Immature natural killer cell (primary cell): ENCODE measurements at regions not wholly inside any gene's neighbourhood (a gene's known extent, or its start where the extent isn't known, plus 50 kb on each side); places are given as distances from the start of the nearest gene placed in this dataset.
"Not testable (repeated sequence)": the region's sequence is repeated elsewhere in the genome, so short reads cannot be mapped to it uniquely, and the experiment has no call there.

Source experiments
- DNase-seq, 3 donors: peaks; one replicate each; pipeline ENCODE4 v3.0.0; 2022; ENCODE audit warnings: mixed read lengths in 1 of 3
- H3K27ac Mint-ChIP-seq, 6 donors: one replicate each; pipeline ENCODE4 v1.8.0; 2020; ENCODE audit warnings: mixed read lengths in 6 of 6, mild to moderate bottlenecking in 5 of 6, inconsistent platforms in 4 of 6, moderate library complexity in 3 of 6
- H3K27me3 Mint-ChIP-seq, 3 donors: one replicate each; pipeline ENCODE4 v1.8.0; 2020 to 2021; ENCODE audit warnings: low read depth in 3 of 3, mild to moderate bottlenecking in 3 of 3, mixed read lengths in 3 of 3, moderate library complexity in 3 of 3, inconsistent platforms in 1 of 3
- H3K36me3 Mint-ChIP-seq, 3 donors: one replicate each; pipeline ENCODE4 v1.8.0; 2020; ENCODE audit warnings: mixed read lengths in 3 of 3, inconsistent platforms in 2 of 3, mild to moderate bottlenecking in 2 of 3
- H3K4me1 Mint-ChIP-seq, 2 donors: one replicate each; pipeline ENCODE4 v1.8.0; 2020; ENCODE audit warnings: inconsistent platforms in 2 of 2, mild to moderate bottlenecking in 2 of 2, mixed read lengths in 2 of 2, moderate library complexity in 1 of 2
- H3K4me3 Mint-ChIP-seq, 5 donors: one replicate each; pipeline ENCODE4 v1.8.0; 2020; ENCODE audit warnings: mild to moderate bottlenecking in 5 of 5, mixed read lengths in 5 of 5, inconsistent platforms in 3 of 5, moderate library complexity in 3 of 5
- H3K9me3 Mint-ChIP-seq, 6 donors: one replicate each; pipeline ENCODE4 v1.8.0; 2020; ENCODE audit warnings: mild to moderate bottlenecking in 6 of 6, mixed read lengths in 6 of 6, inconsistent platforms in 4 of 6, moderate library complexity in 3 of 6

GRCh38 chr5:82563745-82564144, 285.6 kb upstream of the RPS23 start:
- H3K4me3 Mint-ChIP-seq: no peak overlapping the region
- H3K4me1 Mint-ChIP-seq: no peaks in the 10 kb centered on the region
- peaks cover 0 to 5% (median under 1%) of the 10 kb centered on the region in 6 donors for H3K9me3 Mint-ChIP-seq
- DNase-seq: no peak
- H3K27me3 Mint-ChIP-seq: no peaks in the 10 kb centered on the region
- no peak overlapping the region for H3K27ac Mint-ChIP-seq
- no peaks in the 10 kb centered on the region for H3K36me3 Mint-ChIP-seq

GRCh38 chr5:82562696-82563240, 284.6 kb upstream of the RPS23 start:
- Mint-ChIP-seq H3K9me3 (peaks cover 0 to 7% (median under 1%) of the 10 kb centered on the region in 6 donors), H3K4me3 (no peak overlapping the region), H3K4me1 (no peaks in the 10 kb centered on the region), H3K36me3 (no peaks in the 10 kb centered on the region), H3K27me3 (peaks cover 0 to 1% (median 0%) of the 10 kb centered on the region in 3 donors), H3K27ac (no peak overlapping the region)
- no peak for DNase-seq

- H3K27me3 Mint-ChIP-seq: peaks cover 0 to 1% (median 0%) of the 10 kb centered on the region in 3 donors
- H3K27ac Mint-ChIP-seq: no peak overlapping the region
- H3K4me3 Mint-ChIP-seq: no peak overlapping the region
- no peak for DNase-seq
- H3K4me1 Mint-ChIP-seq: no peaks in the 10 kb centered on the region
- peaks cover 0 to 15% (median under 1%) of the 10 kb centered on the region in 6 donors for H3K9me3 Mint-ChIP-seq
- H3K36me3 Mint-ChIP-seq: no peaks in the 10 kb centered on the region
Observed at GRCh38 chr5:82561797-82562196, 283.6 kb upstream of the RPS23 start.

GRCh38 chr5:82560969-82561368, 282.8 kb upstream of the RPS23 start:
- Mint-ChIP-seq H3K4me3 (no peak overlapping the region), H3K27ac (no peak overlapping the region), H3K9me3 (peaks cover 0 to 15% (median under 1%) of the 10 kb centered on the region in 6 donors), H3K27me3 (peaks cover 0 to 1% (median 0%) of the 10 kb centered on the region in 3 donors), H3K4me1 (no peaks in the 10 kb centered on the region), H3K36me3 (no peaks in the 10 kb centered on the region)
- no peak for DNase-seq

GRCh38 chr5:82560561-82560960, 282.4 kb upstream of the RPS23 start:
- DNase-seq: no peak
- Mint-ChIP-seq H3K4me1 (no peaks in the 10 kb centered on the region), H3K9me3 (peaks cover 0 to 15% (median under 1%) of the 10 kb centered on the region in 6 donors), H3K36me3 (no peaks in the 10 kb centered on the region), H3K27me3 (peaks cover 0 to 1% (median 0%) of the 10 kb centered on the region in 3 donors), H3K27ac (no peak overlapping the region), H3K4me3 (no peak overlapping the region)

- H3K27me3 Mint-ChIP-seq: no peaks in the 10 kb centered on the region
- no peak overlapping the region for H3K27ac Mint-ChIP-seq
Observed at GRCh38 chr5:82551840-82552385, 273.8 kb upstream of the RPS23 start.

GRCh38 chr5:82551192-82551591, 273.0 kb upstream of the RPS23 start:
- no peak for DNase-seq
- Mint-ChIP-seq H3K4me1 (no peaks in the 10 kb centered on the region), H3K9me3 (no peaks in the 10 kb centered on the region), H3K27ac (no peak overlapping the region), H3K27me3 (no peaks in the 10 kb centered on the region), H3K36me3 (no peaks in the 10 kb centered on the region), H3K4me3 (no peak overlapping the region)

More at GRCh38 chr5:82551840-82552385, 273.8 kb upstream of the RPS23 start:
- H3K36me3 Mint-ChIP-seq: no peaks in the 10 kb centered on the region
- H3K4me3 Mint-ChIP-seq: no peak overlapping the region
- DNase-seq: no peak
- no peaks in the 10 kb centered on the region for H3K9me3 Mint-ChIP-seq
- H3K4me1 Mint-ChIP-seq: no peaks in the 10 kb centered on the region

GRCh38 chr5:82549263-82549662, 271.1 kb upstream of the RPS23 start:
- no peak for DNase-seq
- no peak overlapping the region for H3K4me3 Mint-ChIP-seq
- no peaks in the 10 kb centered on the region for H3K9me3 Mint-ChIP-seq
- no peak overlapping the region for H3K27ac Mint-ChIP-seq
- H3K4me1 Mint-ChIP-seq: no peaks in the 10 kb centered on the region
- H3K27me3 Mint-ChIP-seq: no peaks in the 10 kb centered on the region
- H3K36me3 Mint-ChIP-seq: no peaks in the 10 kb centered on the region

- Mint-ChIP-seq H3K27ac (no peak overlapping the region), H3K27me3 (peaks cover 0 to 2% (median 0%) of the 10 kb centered on the region in 3 donors), H3K4me3 (no peak overlapping the region), H3K4me1 (no peaks in the 10 kb centered on the region), H3K9me3 (peaks cover 0 to 3% (median 0%) of the 10 kb centered on the region in 6 donors), H3K36me3 (peaks cover 0 to 7% (median 0%) of the 10 kb centered on the region in 3 donors)
- DNase-seq: no peak
Observed at GRCh38 chr5:82544004-82544403, 265.9 kb upstream of the RPS23 start.

- no peak overlapping the region for H3K4me3 Mint-ChIP-seq
- no peaks in the 10 kb centered on the region for H3K4me1 Mint-ChIP-seq
- H3K9me3 Mint-ChIP-seq: peaks cover 0 to 4% (median 0%) of the 10 kb centered on the region in 6 donors
- H3K27me3 Mint-ChIP-seq: peaks cover 0 to 5% (median 0%) of the 10 kb centered on the region in 3 donors
- no peak for DNase-seq
- no peak overlapping the region for H3K27ac Mint-ChIP-seq
- peaks cover 0 to 7% (median 0%) of the 10 kb centered on the region in 3 donors for H3K36me3 Mint-ChIP-seq
Observed at GRCh38 chr5:82540301-82540700, 262.1 kb upstream of the RPS23 start.

GRCh38 chr5:82538339-82539034, 260.3 kb upstream of the RPS23 start:
- peaks cover 0 to 4% (median 0%) of the 10 kb centered on the region in 3 donors for H3K36me3 Mint-ChIP-seq
- no peak overlapping the region for H3K27ac Mint-ChIP-seq
- H3K27me3 Mint-ChIP-seq: peaks cover 0 to 5% (median 0%) of the 10 kb centered on the region in 3 donors
- H3K4me3 Mint-ChIP-seq: no peak overlapping the region
- H3K4me1 Mint-ChIP-seq: no peaks in the 10 kb centered on the region
- DNase-seq: no peak
- peaks cover 0 to 4% (median 0%) of the 10 kb centered on the region in 6 donors for H3K9me3 Mint-ChIP-seq

GRCh38 chr5:82537687-82538306, 259.6 kb upstream of the RPS23 start:
- Mint-ChIP-seq H3K36me3 (no peaks in the 10 kb centered on the region), H3K27ac (no peak overlapping the region), H3K27me3 (peaks cover 0 to 6% (median 0%) of the 10 kb centered on the region in 3 donors), H3K4me1 (no peaks in the 10 kb centered on the region), H3K9me3 (peaks cover 0 to 4% (median 0%) of the 10 kb centered on the region in 6 donors), H3K4me3 (no peak overlapping the region)
- no peak for DNase-seq

GRCh38 chr5:82534986-82535385, 256.8 kb upstream of the RPS23 start:
- no peaks in the 10 kb centered on the region for H3K36me3 Mint-ChIP-seq
- H3K27me3 Mint-ChIP-seq: peaks cover 0 to 8% (median 0%) of the 10 kb centered on the region in 3 donors
- no peaks in the 10 kb centered on the region for H3K4me1 Mint-ChIP-seq
- H3K4me3 Mint-ChIP-seq: no peak overlapping the region
- H3K9me3 Mint-ChIP-seq: peaks cover 0 to 4% (median 0%) of the 10 kb centered on the region in 6 donors
- no peak overlapping the region for H3K27ac Mint-ChIP-seq
- DNase-seq: no peak

- not testable (repeated sequence) for H3K4me3 Mint-ChIP-seq, H3K27me3 Mint-ChIP-seq
Observed at GRCh38 chr5:82532075-82532474, 253.9 kb upstream of the RPS23 start.

More at GRCh38 chr5:82532075-82532474, 253.9 kb upstream of the RPS23 start:
- H3K27ac Mint-ChIP-seq, DNase-seq, H3K36me3 Mint-ChIP-seq, H3K9me3 Mint-ChIP-seq, H3K4me1 Mint-ChIP-seq: not testable (repeated sequence)
